ENCODE measurements at regions not wholly inside any gene's neighbourhood (a gene's known extent, or its start where the extent isn't known, plus 50 kb on each side); places are given as distances from the start of the nearest gene placed in this dataset.

DNA sequence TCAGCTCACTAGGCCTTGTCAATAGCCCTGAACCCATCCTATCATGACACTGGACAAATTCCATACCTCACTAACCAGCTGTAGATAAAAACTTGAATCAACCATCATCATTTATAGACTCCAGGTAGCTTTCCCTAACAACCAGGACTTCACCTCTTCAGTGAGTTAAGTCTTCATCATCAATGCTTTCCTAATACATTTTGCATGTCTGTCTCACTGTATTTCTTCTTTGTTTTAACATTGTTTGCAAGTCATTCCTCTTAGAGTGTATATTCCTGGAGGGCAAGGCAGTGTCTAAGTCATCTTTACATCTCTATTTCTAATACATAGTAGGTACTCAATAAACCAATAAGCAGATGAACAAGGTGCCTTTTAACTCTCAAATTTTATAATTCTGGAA is 123.4 kb upstream of the RFC3 start:
- no peaks in the 10 kb centered on the region for H3K27me3 ChIP-seq (ENCODE audit: control insufficient read depth in 4 of 4, insufficient read depth in 4 of 4, low read length in 3 of 4)
- no peaks in the 10 kb centered on the region for H3K9me3 ChIP-seq (ENCODE audit: control insufficient read depth in 4 of 4, low read length in 3 of 4)
- H3K27ac ChIP-seq (ENCODE audit: low read depth in 1 of 2, low read length in 2 of 2) = no peak overlapping the region
- TF ChIP-seq ZBTB33 (IDR thresholded peaks at IDR 0.05) (no peak), GABPA (IDR thresholded peaks at IDR 0.05 in 1 of 2, conservative IDR thresholded peaks at IDR 0.05 in 1 of 2) (no peak), REST (IDR thresholded peaks at IDR 0.05) (no peak), CTCF (IDR thresholded peaks at IDR 0.05; ENCODE audit: low read depth, low read length, missing input control) (no peak), YY1 (IDR thresholded peaks at IDR 0.05) (no peak), NR2F2 (IDR thresholded peaks at IDR 0.05) (no peak)
- H3K4me3 ChIP-seq (ENCODE audit: low read depth in 1 of 3, low read length in 3 of 3) = no peak overlapping the region
- no peak for DNase-seq (ENCODE audit: low spot score)
- H3K4me1 ChIP-seq (ENCODE audit: control insufficient read depth in 4 of 4, insufficient read depth in 4 of 4, low read length in 3 of 4) = peaks cover 0 to 1% (median 0%) of the 10 kb centered on the region in 4 donors
- no peak overlapping the region for H3K9ac ChIP-seq (ENCODE audit: low read depth in 1 of 2, low read length in 2 of 2)
- H3K36me3 ChIP-seq (ENCODE audit: control insufficient read depth in 4 of 4, insufficient read depth in 3 of 4, low read depth in 1 of 4, low read length in 3 of 4) = no peaks in the 10 kb centered on the region

DNA sequence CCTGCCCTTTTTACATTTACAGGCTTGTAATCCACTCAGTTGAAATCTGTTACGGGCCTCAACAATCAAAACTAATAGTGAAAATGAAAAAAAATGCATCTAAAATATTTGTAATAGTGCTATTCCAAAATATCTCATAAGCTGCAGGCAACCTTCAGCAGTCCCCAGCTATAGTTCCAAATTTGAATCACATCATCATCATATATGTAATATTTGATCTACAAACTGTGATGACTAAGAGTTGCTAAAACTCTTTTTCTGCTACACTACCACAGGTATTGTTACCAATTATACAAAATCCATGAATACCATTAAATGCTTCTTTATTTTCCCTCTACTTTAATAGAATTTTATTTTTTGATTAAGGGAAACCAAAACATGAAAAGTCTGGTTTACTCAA is 121.4 kb upstream of the RFC3 start:
- TF ChIP-seq SP1 (IDR thresholded peaks at IDR 0.05) = no peak
- TF ChIP-seq RXRA (IDR thresholded peaks at IDR 0.05) = no peak
- Histone ChIP-seq H3K36me3 (ENCODE audit: control insufficient read depth in 4 of 4, insufficient read depth in 3 of 4, low read depth in 1 of 4, low read length in 3 of 4) (no peaks in the 10 kb centered on the region), H3K27me3 (ENCODE audit: control insufficient read depth in 4 of 4, insufficient read depth in 4 of 4, low read length in 3 of 4) (no peaks in the 10 kb centered on the region), H3K27ac (ENCODE audit: low read depth in 1 of 2, low read length in 2 of 2) (no peak overlapping the region), H3K4me3 (ENCODE audit: low read depth in 1 of 3, low read length in 3 of 3) (no peak overlapping the region), H3K9ac (ENCODE audit: low read depth in 1 of 2, low read length in 2 of 2) (no peak overlapping the region), H3K4me1 (ENCODE audit: control insufficient read depth in 4 of 4, insufficient read depth in 4 of 4, low read length in 3 of 4) (peaks cover 0 to 1% (median 0%) of the 10 kb centered on the region in 4 donors), H3K9me3 (ENCODE audit: control insufficient read depth in 4 of 4, low read length in 3 of 4) (no peaks in the 10 kb centered on the region)
- no peak for DNase-seq (ENCODE audit: low spot score)
- 89% methylated on average over 1 of the region's 1 CpG for WGBS

GRCh38 chr13:33697926-33698325 is 120.0 kb upstream of the RFC3 start:
- no peak for DNase-seq (ENCODE audit: low spot score)
- Histone ChIP-seq H3K9me3 (ENCODE audit: control insufficient read depth in 4 of 4, low read length in 3 of 4) (no peaks in the 10 kb centered on the region), H3K27me3 (ENCODE audit: control insufficient read depth in 4 of 4, insufficient read depth in 4 of 4, low read length in 3 of 4) (no peaks in the 10 kb centered on the region), H3K36me3 (ENCODE audit: control insufficient read depth in 4 of 4, insufficient read depth in 3 of 4, low read depth in 1 of 4, low read length in 3 of 4) (no peaks in the 10 kb centered on the region), H3K4me1 (ENCODE audit: control insufficient read depth in 4 of 4, insufficient read depth in 4 of 4, low read length in 3 of 4) (peaks cover 0 to 1% (median 0%) of the 10 kb centered on the region in 4 donors), H3K27ac (ENCODE audit: low read depth in 1 of 2, low read length in 2 of 2) (no peak overlapping the region), H3K9ac (ENCODE audit: low read depth in 1 of 2, low read length in 2 of 2) (no peak overlapping the region), H3K4me3 (ENCODE audit: low read depth in 1 of 3, low read length in 3 of 3) (no peak overlapping the region)
- TF ChIP-seq JUND (IDR thresholded peaks at IDR 0.05) = no peak
- TF ChIP-seq, protein P1, sequence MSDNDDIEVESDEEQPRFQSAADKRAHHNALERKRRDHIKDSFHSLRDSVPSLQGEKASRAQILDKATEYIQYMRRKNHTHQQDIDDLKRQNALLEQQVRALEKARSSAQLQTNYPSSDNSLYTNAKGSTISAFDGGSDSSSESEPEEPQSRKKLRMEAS (IDR thresholded peaks at IDR 0.05) = no peak
- 95% methylated on average over 1 of the region's 1 CpG for WGBS
